ENCODE measurements at regions not wholly inside any gene's neighbourhood (a gene's known extent, or its start where the extent isn't known, plus 50 kb on each side); places are given as distances from the start of the nearest gene placed in this dataset.

DNA sequence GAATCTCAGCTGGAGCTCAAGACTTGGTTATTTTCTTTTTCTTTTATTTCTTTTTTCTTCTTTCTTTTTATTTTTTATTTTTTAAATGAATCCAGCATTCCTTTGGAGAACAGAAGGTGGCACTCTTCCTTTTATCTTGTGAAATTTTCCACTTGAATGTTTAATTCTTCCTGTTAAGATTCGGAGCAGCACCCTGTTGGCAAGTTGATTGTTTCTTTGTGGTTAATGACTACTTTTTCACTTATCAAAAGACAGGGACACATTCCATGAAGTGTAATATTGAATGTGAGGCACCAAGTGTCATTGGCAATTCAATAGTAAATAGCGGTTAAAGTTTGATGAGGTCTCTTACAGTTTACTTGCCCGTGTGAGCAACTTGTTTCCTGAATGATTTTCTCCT lies 240.5 kb upstream of the CHD1 start:
- TF ChIP-seq, protein P1, sequence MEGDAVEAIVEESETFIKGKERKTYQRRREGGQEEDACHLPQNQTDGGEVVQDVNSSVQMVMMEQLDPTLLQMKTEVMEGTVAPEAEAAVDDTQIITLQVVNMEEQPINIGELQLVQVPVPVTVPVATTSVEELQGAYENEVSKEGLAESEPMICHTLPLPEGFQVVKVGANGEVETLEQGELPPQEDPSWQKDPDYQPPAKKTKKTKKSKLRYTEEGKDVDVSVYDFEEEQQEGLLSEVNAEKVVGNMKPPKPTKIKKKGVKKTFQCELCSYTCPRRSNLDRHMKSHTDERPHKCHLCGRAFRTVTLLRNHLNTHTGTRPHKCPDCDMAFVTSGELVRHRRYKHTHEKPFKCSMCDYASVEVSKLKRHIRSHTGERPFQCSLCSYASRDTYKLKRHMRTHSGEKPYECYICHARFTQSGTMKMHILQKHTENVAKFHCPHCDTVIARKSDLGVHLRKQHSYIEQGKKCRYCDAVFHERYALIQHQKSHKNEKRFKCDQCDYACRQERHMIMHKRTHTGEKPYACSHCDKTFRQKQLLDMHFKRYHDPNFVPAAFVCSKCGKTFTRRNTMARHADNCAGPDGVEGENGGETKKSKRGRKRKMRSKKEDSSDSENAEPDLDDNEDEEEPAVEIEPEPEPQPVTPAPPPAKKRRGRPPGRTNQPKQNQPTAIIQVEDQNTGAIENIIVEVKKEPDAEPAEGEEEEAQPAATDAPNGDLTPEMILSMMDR (conservative IDR thresholded peaks at IDR 0.05; ENCODE audit: low read length) = peak; percentile 43; the same call in 1 of the 2 replicates
- TF ChIP-seq EZH2phosphoT487 (IDR thresholded peaks at IDR 0.05; ENCODE audit: borderline replicate concordance, low read depth, low read length) = no peak
